ENCODE measurements at regions not wholly inside any gene's neighbourhood (a gene's known extent, or its start where the extent isn't known, plus 50 kb on each side); places are given as distances from the start of the nearest gene placed in this dataset.

GRCh38 chr7:41472427-41473125, 230.3 kb downstream of the INHBA start:
- Histone ChIP-seq H3F3A (ENCODE audit: insufficient read depth, low read length, poor library complexity, severe bottlenecking) (no peaks in the 10 kb centered on the region), H3K27me3 (ENCODE audit: insufficient read depth, low read depth, low read length) (no peaks in the 10 kb centered on the region), H3K27ac (ENCODE audit: low read length) (no peak overlapping the region), H3K79me2 (replicated peaks; ENCODE audit: insufficient read depth, low read length) (no peaks in the 10 kb centered on the region), H4K20me1 (ENCODE audit: insufficient read depth) (no peaks in the 10 kb centered on the region), H3K9ac (ENCODE audit: low read length) (no peak overlapping the region), H2AFZ (ENCODE audit: low read depth, low read length) (no peak overlapping the region), H3K4me3 (ENCODE audit: low read length) (no peak overlapping the region), H3K36me3 (ENCODE audit: insufficient read depth, low read length) (no peaks in the 10 kb centered on the region), H3K9me3 (ENCODE audit: low read length) (no peaks in the 10 kb centered on the region), H3K4me2 (ENCODE audit: low read length) (no peak overlapping the region), H3K9me2 (ENCODE audit: insufficient read depth, low read length) (no peaks in the 10 kb centered on the region)
- TF ChIP-seq TAF1 (IDR thresholded peaks at IDR 0.05; ENCODE audit: low read depth) (no peak), POLR2AphosphoS5 (IDR thresholded peaks at IDR 0.05) (no peak), MXI1 (conservative IDR thresholded peaks at IDR 0.05; ENCODE audit: poor library complexity, severe bottlenecking) (no peak), EZH2 (IDR thresholded peaks at IDR 0.05; ENCODE audit: borderline replicate concordance, insufficient read depth, low read length, poor library complexity, severe bottlenecking) (no peak), RAD21 (conservative IDR thresholded peaks at IDR 0.05) (no peak), SMC3 (conservative IDR thresholded peaks at IDR 0.05; ENCODE audit: poor library complexity) (no peak), EP300 (conservative IDR thresholded peaks at IDR 0.05; ENCODE audit: poor library complexity, severe bottlenecking) (no peak), CTCF (IDR thresholded peaks at IDR 0.05; ENCODE audit: poor library complexity, severe bottlenecking) (no peak)
- TF ChIP-seq, protein P1, sequence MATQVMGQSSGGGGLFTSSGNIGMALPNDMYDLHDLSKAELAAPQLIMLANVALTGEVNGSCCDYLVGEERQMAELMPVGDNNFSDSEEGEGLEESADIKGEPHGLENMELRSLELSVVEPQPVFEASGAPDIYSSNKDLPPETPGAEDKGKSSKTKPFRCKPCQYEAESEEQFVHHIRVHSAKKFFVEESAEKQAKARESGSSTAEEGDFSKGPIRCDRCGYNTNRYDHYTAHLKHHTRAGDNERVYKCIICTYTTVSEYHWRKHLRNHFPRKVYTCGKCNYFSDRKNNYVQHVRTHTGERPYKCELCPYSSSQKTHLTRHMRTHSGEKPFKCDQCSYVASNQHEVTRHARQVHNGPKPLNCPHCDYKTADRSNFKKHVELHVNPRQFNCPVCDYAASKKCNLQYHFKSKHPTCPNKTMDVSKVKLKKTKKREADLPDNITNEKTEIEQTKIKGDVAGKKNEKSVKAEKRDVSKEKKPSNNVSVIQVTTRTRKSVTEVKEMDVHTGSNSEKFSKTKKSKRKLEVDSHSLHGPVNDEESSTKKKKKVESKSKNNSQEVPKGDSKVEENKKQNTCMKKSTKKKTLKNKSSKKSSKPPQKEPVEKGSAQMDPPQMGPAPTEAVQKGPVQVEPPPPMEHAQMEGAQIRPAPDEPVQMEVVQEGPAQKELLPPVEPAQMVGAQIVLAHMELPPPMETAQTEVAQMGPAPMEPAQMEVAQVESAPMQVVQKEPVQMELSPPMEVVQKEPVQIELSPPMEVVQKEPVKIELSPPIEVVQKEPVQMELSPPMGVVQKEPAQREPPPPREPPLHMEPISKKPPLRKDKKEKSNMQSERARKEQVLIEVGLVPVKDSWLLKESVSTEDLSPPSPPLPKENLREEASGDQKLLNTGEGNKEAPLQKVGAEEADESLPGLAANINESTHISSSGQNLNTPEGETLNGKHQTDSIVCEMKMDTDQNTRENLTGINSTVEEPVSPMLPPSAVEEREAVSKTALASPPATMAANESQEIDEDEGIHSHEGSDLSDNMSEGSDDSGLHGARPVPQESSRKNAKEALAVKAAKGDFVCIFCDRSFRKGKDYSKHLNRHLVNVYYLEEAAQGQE (IDR thresholded peaks at IDR 0.05; ENCODE audit: borderline replicate concordance), result no peak

DNA sequence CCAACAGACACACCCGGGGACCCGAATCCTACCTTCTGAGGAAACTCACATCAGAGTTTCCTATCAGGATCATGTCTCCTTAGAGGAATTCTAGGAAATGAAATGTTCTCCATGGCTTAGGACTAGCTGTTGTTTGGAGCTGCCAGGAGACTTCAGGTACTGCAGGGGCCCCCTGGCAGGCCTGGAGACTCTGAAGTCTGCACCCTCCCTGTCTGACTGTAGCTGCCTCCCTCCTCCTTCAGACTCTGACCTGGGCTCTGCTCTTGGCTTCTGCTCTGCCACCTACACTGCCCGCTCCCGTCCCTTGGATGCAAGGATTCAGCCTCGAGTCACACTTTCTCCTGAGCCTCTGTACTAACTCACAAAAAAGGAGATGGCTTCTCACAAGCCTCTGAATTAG, 232.8 kb downstream of the INHBA start:
- Histone ChIP-seq H3K9me2 (ENCODE audit: insufficient read depth, low read length) (no peaks in the 10 kb centered on the region), H2AFZ (ENCODE audit: low read depth, low read length) (no peak overlapping the region), H3K9me3 (ENCODE audit: low read length) (no peaks in the 10 kb centered on the region), H3K9ac (ENCODE audit: low read length) (no peak overlapping the region), H3K4me3 (ENCODE audit: low read length) (no peak overlapping the region), H4K20me1 (ENCODE audit: insufficient read depth) (no peaks in the 10 kb centered on the region), H3K4me2 (ENCODE audit: low read length) (no peak overlapping the region), H3F3A (ENCODE audit: insufficient read depth, low read length, poor library complexity, severe bottlenecking) (no peaks in the 10 kb centered on the region), H3K79me2 (replicated peaks; ENCODE audit: insufficient read depth, low read length) (no peaks in the 10 kb centered on the region), H3K36me3 (ENCODE audit: insufficient read depth, low read length) (no peaks in the 10 kb centered on the region), H3K27ac (ENCODE audit: low read length) (no peak overlapping the region), H3K27me3 (ENCODE audit: insufficient read depth, low read depth, low read length) (no peaks in the 10 kb centered on the region)
- TF ChIP-seq, protein P1 (IDR thresholded peaks at IDR 0.05; ENCODE audit: borderline replicate concordance), result no peak
- TF ChIP-seq TAF1 (IDR thresholded peaks at IDR 0.05; ENCODE audit: low read depth) (no peak), POLR2AphosphoS5 (IDR thresholded peaks at IDR 0.05) (no peak), CTCF (IDR thresholded peaks at IDR 0.05; ENCODE audit: poor library complexity, severe bottlenecking) (no peak)

Data from neural cell (in vitro differentiated cells).